H1 (cell line): ENCODE measurements at regions not wholly inside any gene's neighbourhood (a gene's known extent, or its start where the extent isn't known, plus 50 kb on each side); places are given as distances from the start of the nearest gene placed in this dataset.

Experiments used
- EZH2 ChIP-seq: fragments of 200-600 bp; sonication (generic); IDR thresholded peaks from 2 replicates; pipeline ENCODE4 v1.7.1; 2012; ENCODE audit warnings: low read depth, mild to moderate bottlenecking, moderate library complexity, low read length, inconsistent platforms; ENCODE audit not compliant: severe bottlenecking
- MAFK ChIP-seq: IDR thresholded peaks from 2 replicates; pipeline ENCODE4 v1.6.1; 2012; ENCODE audit warnings: low read depth, mild to moderate bottlenecking, improper control_type of control experiment, low read length
- POLR2A ChIP-seq, 2 experiments: IDR thresholded peaks; 1 replicate in 1 of 2; 2 replicates in 1 of 2; pipeline ENCODE4 v1.6.1; 2011; ENCODE audit warnings: low read depth in 2 of 2, low read length in 2 of 2, mild to moderate bottlenecking in 2 of 2; ENCODE audit errors: control extremely low read depth in 1 of 2
- POLR2AphosphoS5 ChIP-seq: IDR thresholded peaks from 2 replicates; pipeline ENCODE4 v1.6.1; 2011; ENCODE audit warnings: low read depth, low read length
- RAD21 ChIP-seq, 2 experiments: IDR thresholded peaks in 1 of 2; conservative IDR thresholded peaks in 1 of 2; 2 replicates each; pipeline ENCODE4 v1.6.1; 2011; ENCODE audit warnings: low read depth in 2 of 2, low read length in 2 of 2, improper control_type of control experiment in 1 of 2, inconsistent platforms in 1 of 2, mild to moderate bottlenecking in 1 of 2, moderate library complexity in 1 of 2
- SIX5 ChIP-seq: IDR thresholded peaks from 2 replicates; pipeline ENCODE4 v1.6.1; 2011; ENCODE audit warnings: mild to moderate bottlenecking, low read depth, low read length
- TF ChIP-seq, protein P1 (sequence below), 3 experiments: IDR thresholded peaks; 1 replicate in 2 of 3; 2 replicates in 1 of 3; pipeline versions ENCODE4 v1.5.1 to v1.6.1; 2011; ENCODE audit warnings: low read length in 3 of 3, mild to moderate bottlenecking in 3 of 3, inconsistent platforms in 2 of 3, low read depth in 1 of 3, moderate library complexity in 1 of 3; ENCODE audit not compliant: insufficient read depth in 1 of 3; ENCODE audit errors: control extremely low read depth in 1 of 3

DNA sequence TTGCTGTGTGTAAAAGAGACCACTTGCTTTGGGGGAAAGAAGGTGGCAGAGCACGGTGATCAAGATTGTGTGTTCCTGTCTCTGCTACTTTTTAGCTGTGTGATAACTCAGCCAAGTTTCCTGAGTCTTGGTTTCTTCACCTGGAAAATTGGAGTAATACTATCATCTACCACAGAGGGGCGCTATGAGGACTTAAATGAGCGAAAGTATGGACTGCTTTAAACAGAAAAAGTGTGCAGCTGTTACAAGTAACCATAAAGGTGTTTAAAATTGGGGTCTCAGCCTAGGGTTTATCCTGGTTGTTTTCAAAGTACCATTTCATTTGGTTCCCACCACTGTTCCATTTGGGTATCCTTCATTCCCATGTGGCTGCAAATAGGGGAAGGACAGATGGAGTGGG is 65.9 kb upstream of the WSCD2 start:
- TF ChIP-seq MAFK (no peak), EZH2 (no peak), POLR2A (IDR thresholded peaks at IDR 0.05; ENCODE audit: control extremely low read depth in 1 of 2, low read depth in 2 of 2, low read length in 2 of 2) (no peak), POLR2AphosphoS5 (no peak), SIX5 (no peak), RAD21 (IDR thresholded peaks at IDR 0.05 in 1 of 2, conservative IDR thresholded peaks at IDR 0.05 in 1 of 2; ENCODE audit: low read depth in 2 of 2, low read length in 2 of 2) (peak; percentile 83 to 88)
- TF ChIP-seq, protein P1, sequence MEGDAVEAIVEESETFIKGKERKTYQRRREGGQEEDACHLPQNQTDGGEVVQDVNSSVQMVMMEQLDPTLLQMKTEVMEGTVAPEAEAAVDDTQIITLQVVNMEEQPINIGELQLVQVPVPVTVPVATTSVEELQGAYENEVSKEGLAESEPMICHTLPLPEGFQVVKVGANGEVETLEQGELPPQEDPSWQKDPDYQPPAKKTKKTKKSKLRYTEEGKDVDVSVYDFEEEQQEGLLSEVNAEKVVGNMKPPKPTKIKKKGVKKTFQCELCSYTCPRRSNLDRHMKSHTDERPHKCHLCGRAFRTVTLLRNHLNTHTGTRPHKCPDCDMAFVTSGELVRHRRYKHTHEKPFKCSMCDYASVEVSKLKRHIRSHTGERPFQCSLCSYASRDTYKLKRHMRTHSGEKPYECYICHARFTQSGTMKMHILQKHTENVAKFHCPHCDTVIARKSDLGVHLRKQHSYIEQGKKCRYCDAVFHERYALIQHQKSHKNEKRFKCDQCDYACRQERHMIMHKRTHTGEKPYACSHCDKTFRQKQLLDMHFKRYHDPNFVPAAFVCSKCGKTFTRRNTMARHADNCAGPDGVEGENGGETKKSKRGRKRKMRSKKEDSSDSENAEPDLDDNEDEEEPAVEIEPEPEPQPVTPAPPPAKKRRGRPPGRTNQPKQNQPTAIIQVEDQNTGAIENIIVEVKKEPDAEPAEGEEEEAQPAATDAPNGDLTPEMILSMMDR (IDR thresholded peaks at IDR 0.05; ENCODE audit: control extremely low read depth in 1 of 3, insufficient read depth in 1 of 3, low read depth in 1 of 3, low read length in 3 of 3) = peak in 2 of 3 experiments; percentile 60 to 69; a peak in 2 of 4 replicates
